ENCODE measurements at regions not wholly inside any gene's neighbourhood (a gene's known extent, or its start where the extent isn't known, plus 50 kb on each side); places are given as distances from the start of the nearest gene placed in this dataset.

- TF ChIP-seq CTCF (conservative IDR thresholded peaks at IDR 0.05; ENCODE audit: low read length) = no peak
- no peak for TF ChIP-seq EZH2phosphoT487 (IDR thresholded peaks at IDR 0.05; ENCODE audit: borderline replicate concordance)
Observed at GRCh38 chr15:81859737-81860516, 185.9 kb downstream of the MEX3B start.

Measured in Loucy (cell line).